HepG2 (cell line): ENCODE measurements at regions not wholly inside any gene's neighbourhood (a gene's known extent, or its start where the extent isn't known, plus 50 kb on each side); places are given as distances from the start of the nearest gene placed in this dataset.

Experiments
- ATAC-seq: fragments of 200-7000 bp; cut with Tn5 transposase; 3 replicates; pipeline ENCODE4 v1.9.1; 2020; ENCODE audit warnings: mild to moderate bottlenecking, moderate library complexity
- BruUV-seq: library from RNA; stranded (reverse); fragments of 400-500 nt; replicated peaks from 2 replicates; lab custom pipeline; 2021; lab: Mats Ljungman, UMichigan
- CTCF ChIA-PET: fragments of 300-600 bp; formaldehyde crosslinking; extraction: SDS; loops from one replicate; lab custom pipeline; 2021; ENCODE audit warnings: low total read pairs, inconsistent platforms, low intra/inter-chr PET ratio; lab: Yijun Ruan, JAX
- POLR2A ChIA-PET: fragments of 350-600 bp; sonication (Branson Sonifier 250); formaldehyde crosslinking; loops from one replicate; lab custom pipeline; 2020; ENCODE audit warnings: antibody characterized with exemption, inconsistent platforms; lab: Yijun Ruan, JAX
- DNase-seq: peaks from one replicate; pipeline ENCODE4 v3.0.0-alpha.2; 2015; ENCODE audit warnings: low spot score
- FAIRE-seq: peaks from 3 replicates; lab custom pipeline; 2011; peaks lifted over from hg19 to GRCh38; lab: Jason Lieb, UNC
- H2AFZ ChIP-seq: one replicate; pipeline ENCODE4 v1.6.1; 2011; ENCODE audit warnings: low read length, inconsistent platforms
- H3K27ac ChIP-seq: fragments of 300-600 bp; 3 replicates; pipeline ENCODE4 v1.8.0; 2011; ENCODE audit warnings: mixed run types, mild to moderate bottlenecking, mixed read lengths, low read length, inconsistent platforms; ENCODE audit not compliant: insufficient read depth; ENCODE audit errors: extremely low read length
- H3K27me3 ChIP-seq, 2 experiments: fragments of 200-600 bp in 1 of 2; 2 replicates in 1 of 2; 3 replicates in 1 of 2; pipeline versions ENCODE4 v1.6.0 to v1.8.0; 2011; ENCODE audit warnings: low read length in 2 of 2, mild to moderate bottlenecking in 2 of 2, moderate library complexity in 2 of 2, inconsistent platforms in 1 of 2; ENCODE audit not compliant: insufficient read depth in 2 of 2, control insufficient read depth in 1 of 2
- H3K36me3 ChIP-seq, 2 experiments: fragments of 200-600 bp in 1 of 2; replicated peaks in 1 of 2; 2 replicates in 1 of 2; 3 replicates in 1 of 2; pipeline versions ENCODE4 v1.5.1 to v1.8.0; 2011; ENCODE audit warnings: low read length in 2 of 2, inconsistent platforms in 1 of 2; ENCODE audit not compliant: insufficient read depth in 2 of 2, control insufficient read depth in 1 of 2
- H3K4me1 ChIP-seq: 2 replicates; pipeline ENCODE4 v1.5.1; 2012; ENCODE audit warnings: low read length, inconsistent platforms; ENCODE audit not compliant: insufficient read depth
- H3K4me2 ChIP-seq: 2 replicates; pipeline ENCODE4 v1.6.0; 2011; ENCODE audit warnings: low read depth, low read length, inconsistent platforms
- H3K4me3 ChIP-seq, 3 experiments: fragments of 200-600 bp in 1 of 3; sonication (generic), shearing (Covaris generic) in 1 of 3; replicated peaks in 1 of 3; 2 replicates each; pipeline ENCODE4 v1.5.1; 2011 to 2016; ENCODE audit warnings: low read length in 3 of 3, inconsistent platforms in 2 of 3, low read depth in 2 of 3, mild to moderate bottlenecking in 2 of 3, control low read depth in 1 of 3, mixed read lengths in 1 of 3; ENCODE audit not compliant: insufficient read depth in 1 of 3
- H3K79me2 ChIP-seq: one replicate; pipeline ENCODE4 v1.6.1; 2011; ENCODE audit warnings: low read length, inconsistent platforms; ENCODE audit not compliant: insufficient read depth
- H3K9ac ChIP-seq: 2 replicates; pipeline ENCODE4 v1.6.0; 2011; ENCODE audit warnings: mild to moderate bottlenecking, low read depth, low read length, inconsistent platforms; ENCODE audit not compliant: insufficient read depth
- H3K9me3 ChIP-seq: 2 replicates; pipeline ENCODE4 v1.5.1; 2012; ENCODE audit warnings: mild to moderate bottlenecking, low read length
- H4K20me1 ChIP-seq: 2 replicates; pipeline ENCODE4 v1.6.0; 2011; ENCODE audit warnings: inconsistent platforms, mild to moderate bottlenecking, low read length, moderate library complexity; ENCODE audit not compliant: insufficient read depth
- ARNT2 ChIP-seq: sonication (generic); formaldehyde crosslinking; IDR thresholded peaks from 2 replicates; pipeline ENCODE4 v1.8.0; 2022; ENCODE audit warnings: mild to moderate bottlenecking, low read depth, missing genetic modification reagents, moderate library complexity
- CEBPZ ChIP-seq: IDR thresholded peaks from 2 replicates; pipeline ENCODE4 v1.6.1; 2012; ENCODE audit warnings: low read length, improper control_type of control experiment
- EED ChIP-seq: sonication (generic); formaldehyde crosslinking; IDR thresholded peaks from 2 replicates; pipeline ENCODE4 v1.5.0; 2020; ENCODE audit warnings: mild to moderate bottlenecking, missing genetic modification reagents
- ETV6 ChIP-seq: sonication (generic); formaldehyde crosslinking; conservative IDR thresholded peaks from 2 replicates; pipeline ENCODE4 v1.4.0; 2020; ENCODE audit warnings: missing genetic modification reagents
- NAIF1 ChIP-seq: sonication (generic); formaldehyde crosslinking; IDR thresholded peaks from 2 replicates; pipeline ENCODE4 v1.5.0; 2020; ENCODE audit warnings: mild to moderate bottlenecking, missing genetic modification reagents, borderline replicate concordance
- USF2 ChIP-seq, 2 experiments: sonication (generic) in 1 of 2; formaldehyde crosslinking in 1 of 2; IDR thresholded peaks; 2 replicates each; pipeline versions ENCODE4 v1.5.1 to v1.6.1; 2011 to 2020; ENCODE audit warnings: borderline replicate concordance in 1 of 2, low read depth in 1 of 2, low read length in 1 of 2, mild to moderate bottlenecking in 1 of 2, missing genetic modification reagents in 1 of 2, moderate library complexity in 1 of 2
- YEATS4 ChIP-seq: sonication (generic); formaldehyde crosslinking; IDR thresholded peaks from 2 replicates; pipeline ENCODE4 v1.4.0; 2020; ENCODE audit warnings: missing genetic modification reagents, borderline replicate concordance
- YY1 ChIP-seq: IDR thresholded peaks from 2 replicates; pipeline ENCODE4 v1.6.1; 2011; ENCODE audit warnings: low read length, low read depth, moderate library complexity, mild to moderate bottlenecking; ENCODE audit not compliant: insufficient read depth, insufficient replicate concordance
- ZFP37 ChIP-seq: sonication (generic); formaldehyde crosslinking; IDR thresholded peaks from 2 replicates; pipeline ENCODE4 v1.4.0; 2020; ENCODE audit warnings: missing genetic modification reagents, borderline replicate concordance
- ZNF329 ChIP-seq: sonication (generic); formaldehyde crosslinking; IDR thresholded peaks from 2 replicates; pipeline ENCODE4 v1.9.0; 2021; ENCODE audit warnings: low read depth, mild to moderate bottlenecking, missing genetic modification reagents
- ZNF556 ChIP-seq: sonication (generic); formaldehyde crosslinking; IDR thresholded peaks from 2 replicates; pipeline ENCODE4 v1.4.0; 2020; ENCODE audit warnings: mild to moderate bottlenecking, missing genetic modification reagents, borderline replicate concordance
- ZNF740 ChIP-seq: sonication (generic); formaldehyde crosslinking; IDR thresholded peaks from 2 replicates; pipeline ENCODE4 v1.4.0; 2020; ENCODE audit warnings: missing genetic modification reagents
- ZNF749 ChIP-seq: sonication (generic); formaldehyde crosslinking; IDR thresholded peaks from 2 replicates; pipeline ENCODE4 v1.8.0; 2022; ENCODE audit warnings: mild to moderate bottlenecking, missing genetic modification reagents, moderate library complexity, borderline replicate concordance
- ZNF784 ChIP-seq: sonication (generic); formaldehyde crosslinking; IDR thresholded peaks from 2 replicates; pipeline ENCODE4 v1.5.1; 2020; ENCODE audit warnings: missing genetic modification reagents, mild to moderate bottlenecking, borderline replicate concordance
- WGBS: methylation state at CpG from one replicate; pipeline ENCODE4 v1.1.6; 2017; ENCODE audit warnings: low lambda C conversion rate; 5-methylcytosine and 5-hydroxymethylcytosine counted together
- in situ Hi-C: cut with HindIII; loops from 2 replicates; pipeline ENCODE4 v1.10.0; 2017; ENCODE audit warnings: low pct_unique_long_range_greater_than_20kb; ENCODE audit not compliant: extremely low pct_ligation_motif_present
- intact Hi-C: fragments of 100-400 bp; cut with micrococcal nuclease; formaldehyde crosslinking; loops from one replicate; pipeline ENCODE4 v1.10.0; 2022; ENCODE audit not compliant: unreplicated experiment

GRCh38 chrX:69094977-69095669, 70.1 kb downstream of the PJA1 start:
- no peaks in the 10 kb centered on the region for H3K36me3 ChIP-seq
- CTCF ChIA-PET, result no interaction called here
- FAIRE-seq, result no peak
- no peaks in the 10 kb centered on the region for H3K4me1 ChIP-seq
- H3K4me3 ChIP-seq, result no peak overlapping the region
- ATAC-seq, result no peak
- intact Hi-C loops (no loop called here), in situ Hi-C loops (no loop called here)
- no peaks in the 10 kb centered on the region for H3K79me2 ChIP-seq
- POLR2A ChIA-PET, result no interaction called here
- H3K27ac ChIP-seq, result no peak overlapping the region
- no peak overlapping the region for H2AFZ ChIP-seq
- H4K20me1 ChIP-seq, result no peaks in the 10 kb centered on the region
- no CpG with 5 or more reads among the region's 3 CpGs for WGBS
- no peak overlapping the region for H3K4me2 ChIP-seq
- no peaks in the 10 kb centered on the region; a peak in 1 of 5 replicates for H3K27me3 ChIP-seq
- H3K9ac ChIP-seq, result no peak overlapping the region
- DNase-seq, result no peak
- no peaks in the 10 kb centered on the region for H3K9me3 ChIP-seq
- BruUV-seq, result no TSS peak
- TF ChIP-seq CEBPZ (no peak), YY1 (no peak), USF2 (IDR thresholded peaks at IDR 0.05; ENCODE audit: low read depth, low read length) (no peak), USF2 (CRISPR knock-in tag; IDR thresholded peaks at IDR 0.05; ENCODE audit: borderline replicate concordance) (no peak), ZNF749 (CRISPR knock-in tag) (no peak), YEATS4 (CRISPR knock-in tag) (no peak), ZNF784 (no peak), ARNT2 (CRISPR knock-in tag) (no peak), ZFP37 (CRISPR knock-in tag) (no peak), ZNF740 (no peak), ZNF556 (CRISPR knock-in tag) (no peak), ETV6 (CRISPR knock-in tag) (no peak), NAIF1 (CRISPR knock-in tag) (no peak), EED (CRISPR knock-in tag) (no peak), ZNF329 (CRISPR knock-in tag) (no peak)
